Sigmoid colon (tissue), 6 donors: ENCODE measurements at regions not wholly inside any gene's neighbourhood (a gene's known extent, or its start where the extent isn't known, plus 50 kb on each side); places are given as distances from the start of the nearest gene placed in this dataset.

Experiments
- DNase-seq: peaks from one replicate; pipeline ENCODE4 v3.0.0-alpha.2; 2019
- H3K27ac ChIP-seq, 4 donors: fragments of 200-600 bp; sonication (generic); one replicate each; pipeline ENCODE4 v1.5.1; 2016 to 2019; ENCODE audit warnings: mild to moderate bottlenecking in 1 of 4
- H3K27me3 ChIP-seq, 3 donors: fragments of 200-600 bp; sonication (generic); one replicate each; pipeline ENCODE4 v1.5.1; 2019; ENCODE audit warnings: mild to moderate bottlenecking in 1 of 3
- H3K36me3 ChIP-seq, 4 donors: fragments of 200-600 bp; sonication (generic); one replicate each; pipeline ENCODE4 v1.5.1; 2016 to 2019
- H3K4me1 ChIP-seq, 4 donors: fragments of 200-600 bp; sonication (generic); one replicate each; pipeline ENCODE4 v1.5.1; 2017 to 2019
- H3K4me3 ChIP-seq, 4 donors: fragments of 200-600 bp; sonication (generic); one replicate each; pipeline ENCODE4 v1.5.1; 2017 to 2019; ENCODE audit warnings: mild to moderate bottlenecking in 2 of 4, moderate library complexity in 1 of 4
- H3K9me3 ChIP-seq, 4 donors: fragments of 200-600 bp in 3 of 4; sonication (generic) in 3 of 4; one replicate each; pipeline versions ENCODE4 v1.5.1 to v1.6.1; 2013 to 2019
- EP300 ChIP-seq, 4 donors: sonication (generic); formaldehyde crosslinking; IDR thresholded peaks; one replicate each; pipeline ENCODE4 v1.6.1; 2017; ENCODE audit warnings: antibody characterized with exemption in 4 of 4
- POLR2A ChIP-seq, 2 donors: fragments of 450-650 bp; IDR thresholded peaks; one replicate each; pipeline ENCODE4 v1.6.1; 2016; ENCODE audit warnings: antibody characterized with exemption in 2 of 2, mild to moderate bottlenecking in 2 of 2, moderate library complexity in 2 of 2
- POLR2AphosphoS5 ChIP-seq, 4 donors: sonication (generic); formaldehyde crosslinking; IDR thresholded peaks; one replicate each; pipeline ENCODE4 v1.6.1; 2017; ENCODE audit warnings: antibody characterized with exemption in 4 of 4
- WGBS, 2 donors: extraction: QIAGEN DNeasy Blood & Tissue Kit; methylation state at CpG; one replicate each; pipeline ENCODE4 v1.1.7; 2013; 5-methylcytosine and 5-hydroxymethylcytosine counted together
- intact Hi-C: fragments of 100-400 bp; cut with DNase I; formaldehyde crosslinking; loops from one replicate; pipeline ENCODE4 v1.15.1; 2023
- TF ChIP-seq, protein P1 (sequence below), 4 experiments: fragments of 450-650 bp in 3 of 4; fragments of 200-600 bp in 1 of 4; IDR thresholded peaks; one replicate each; pipeline ENCODE4 v1.5.1; 2016 to 2019; ENCODE audit warnings: antibody characterized with exemption in 4 of 4, mild to moderate bottlenecking in 3 of 4, moderate library complexity in 2 of 4
- donor health status: healthy with polysubstance abuse.
- donor health status: healthy.

DNA sequence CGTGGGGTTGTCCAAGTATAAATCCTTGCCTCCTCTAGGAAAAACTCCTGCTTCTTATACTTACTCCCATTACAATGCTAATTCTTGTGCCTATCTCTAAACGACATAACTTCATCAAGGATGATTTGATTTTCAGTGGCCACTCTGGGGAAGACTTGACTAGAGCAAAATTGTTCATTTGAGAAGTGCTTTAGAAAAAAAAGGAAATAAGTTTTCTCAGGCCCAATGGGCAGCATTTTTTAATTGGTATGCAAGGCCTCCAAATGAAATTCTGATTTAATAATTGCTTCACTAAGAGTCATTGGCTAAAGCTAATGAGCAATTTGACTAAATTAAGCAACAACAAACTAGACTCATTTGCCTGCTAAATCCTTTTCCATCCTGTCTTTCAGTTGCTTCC lies 496.1 kb downstream of the TSN start:
- Histone ChIP-seq H3K4me1 (no peaks in the 10 kb centered on the region), H3K9me3 (no peaks in the 10 kb centered on the region), H3K27ac (no peak overlapping the region), H3K4me3 (no peak overlapping the region), H3K36me3 (no peaks in the 10 kb centered on the region), H3K27me3 (no peaks in the 10 kb centered on the region)
- no peak for DNase-seq
- TF ChIP-seq EP300 (IDR thresholded peaks at IDR 0.05) (no peak), POLR2A (IDR thresholded peaks at IDR 0.05) (no peak), POLR2AphosphoS5 (IDR thresholded peaks at IDR 0.05) (no peak)
- TF ChIP-seq, protein P1, sequence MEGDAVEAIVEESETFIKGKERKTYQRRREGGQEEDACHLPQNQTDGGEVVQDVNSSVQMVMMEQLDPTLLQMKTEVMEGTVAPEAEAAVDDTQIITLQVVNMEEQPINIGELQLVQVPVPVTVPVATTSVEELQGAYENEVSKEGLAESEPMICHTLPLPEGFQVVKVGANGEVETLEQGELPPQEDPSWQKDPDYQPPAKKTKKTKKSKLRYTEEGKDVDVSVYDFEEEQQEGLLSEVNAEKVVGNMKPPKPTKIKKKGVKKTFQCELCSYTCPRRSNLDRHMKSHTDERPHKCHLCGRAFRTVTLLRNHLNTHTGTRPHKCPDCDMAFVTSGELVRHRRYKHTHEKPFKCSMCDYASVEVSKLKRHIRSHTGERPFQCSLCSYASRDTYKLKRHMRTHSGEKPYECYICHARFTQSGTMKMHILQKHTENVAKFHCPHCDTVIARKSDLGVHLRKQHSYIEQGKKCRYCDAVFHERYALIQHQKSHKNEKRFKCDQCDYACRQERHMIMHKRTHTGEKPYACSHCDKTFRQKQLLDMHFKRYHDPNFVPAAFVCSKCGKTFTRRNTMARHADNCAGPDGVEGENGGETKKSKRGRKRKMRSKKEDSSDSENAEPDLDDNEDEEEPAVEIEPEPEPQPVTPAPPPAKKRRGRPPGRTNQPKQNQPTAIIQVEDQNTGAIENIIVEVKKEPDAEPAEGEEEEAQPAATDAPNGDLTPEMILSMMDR (IDR thresholded peaks at IDR 0.05): no peak
- intact Hi-C loops: no loop called here
- WGBS, 2 donors: 53 to 76% methylated on average over 2 of the region's 2 CpGs

DNA sequence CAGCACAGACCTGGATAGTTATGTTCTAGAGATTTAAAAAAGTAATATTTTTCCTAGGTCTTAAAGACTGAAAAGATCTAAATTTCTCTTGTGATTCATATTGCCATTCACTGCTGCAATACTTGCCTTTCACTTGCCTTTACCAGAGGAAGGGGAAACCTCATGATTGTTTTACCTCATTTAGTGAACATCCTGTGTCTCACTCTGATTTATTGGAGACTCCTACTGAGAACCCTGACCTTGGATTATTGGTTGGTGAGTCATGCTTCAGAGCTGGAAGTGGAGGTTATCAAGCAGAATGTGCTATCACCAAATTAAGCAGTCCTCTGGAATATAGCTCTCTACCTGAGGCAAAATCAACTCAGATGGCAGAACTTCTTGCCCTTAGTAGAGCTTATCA lies 500.5 kb downstream of the TSN start:
- Histone ChIP-seq H3K36me3 (no peaks in the 10 kb centered on the region), H3K4me3 (no peak overlapping the region), H3K9me3 (no peaks in the 10 kb centered on the region), H3K4me1 (no peaks in the 10 kb centered on the region), H3K27me3 (no peaks in the 10 kb centered on the region), H3K27ac (no peak overlapping the region)
- intact Hi-C loops: no loop called here
- no peak for DNase-seq
- TF ChIP-seq EP300 (IDR thresholded peaks at IDR 0.05) (no peak), POLR2AphosphoS5 (IDR thresholded peaks at IDR 0.05) (no peak), POLR2A (IDR thresholded peaks at IDR 0.05) (no peak)
- TF ChIP-seq, protein P1 (IDR thresholded peaks at IDR 0.05): no peak

DNA sequence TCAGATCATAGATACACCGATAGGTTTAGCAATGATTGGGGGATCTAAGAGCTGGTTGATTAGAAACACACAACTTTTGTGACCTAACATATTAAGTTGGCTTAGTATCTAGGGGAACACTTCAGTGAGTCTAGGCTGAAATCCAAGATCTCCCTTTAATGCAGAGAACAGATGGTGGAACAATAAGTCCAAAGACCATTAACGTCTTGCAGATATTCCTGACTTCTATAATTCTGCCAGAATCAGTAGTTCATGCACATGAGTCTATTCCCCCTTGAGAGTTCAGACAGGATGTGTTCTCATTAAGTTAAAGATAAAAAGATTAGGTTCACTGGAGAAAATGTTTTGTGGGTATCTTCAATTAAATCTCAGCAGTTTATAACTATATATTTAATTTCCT lies 506.5 kb downstream of the TSN start:
- no peak for DNase-seq
- Histone ChIP-seq H3K27ac (no peak overlapping the region), H3K36me3 (no peaks in the 10 kb centered on the region), H3K4me3 (no peak overlapping the region), H3K27me3 (no peaks in the 10 kb centered on the region), H3K9me3 (no peaks in the 10 kb centered on the region), H3K4me1 (no peaks in the 10 kb centered on the region)
- 60 to 70% methylated on average over 2 of the region's 2 CpGs for WGBS, 2 donors
- intact Hi-C loops: no loop called here
- TF ChIP-seq EP300 (IDR thresholded peaks at IDR 0.05): no peak
- TF ChIP-seq POLR2A (IDR thresholded peaks at IDR 0.05): no peak
- TF ChIP-seq, protein P1 (IDR thresholded peaks at IDR 0.05): no peak
- TF ChIP-seq POLR2AphosphoS5 (IDR thresholded peaks at IDR 0.05): no peak

DNA sequence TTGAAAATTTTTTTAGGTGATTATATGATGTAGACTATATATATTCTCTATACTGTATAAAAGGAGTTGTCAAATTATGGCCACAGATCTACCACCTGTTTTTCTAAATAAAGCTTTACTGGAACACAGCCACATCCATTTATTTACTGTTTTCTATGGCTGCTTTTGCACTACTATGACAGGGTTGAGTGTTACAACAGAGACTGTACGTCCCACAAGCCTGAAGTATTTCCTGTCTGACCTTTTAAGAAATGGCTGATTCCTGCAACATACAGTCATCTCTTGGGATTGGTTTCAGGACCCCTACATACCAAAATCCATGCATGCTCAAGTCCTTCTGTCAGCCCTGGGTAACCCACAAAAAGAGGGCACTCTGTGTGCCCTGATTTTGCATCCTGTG lies 508.3 kb downstream of the TSN start:
- TF ChIP-seq EP300 (IDR thresholded peaks at IDR 0.05): no peak
- TF ChIP-seq, protein P1 (IDR thresholded peaks at IDR 0.05): no peak
- TF ChIP-seq POLR2A (IDR thresholded peaks at IDR 0.05): no peak
- no peak for TF ChIP-seq POLR2AphosphoS5 (IDR thresholded peaks at IDR 0.05)
- no peak for DNase-seq
- 42 to 59% methylated on average over 1 of the region's 1 CpG for WGBS, 2 donors
- no peaks in the 10 kb centered on the region for H3K9me3 ChIP-seq
- H3K27me3 ChIP-seq: no peaks in the 10 kb centered on the region
- H3K4me1 ChIP-seq: no peaks in the 10 kb centered on the region
- H3K4me3 ChIP-seq: no peak overlapping the region
- H3K36me3 ChIP-seq: no peaks in the 10 kb centered on the region
- H3K27ac ChIP-seq: no peak overlapping the region
- intact Hi-C loops: no loop called here

DNA sequence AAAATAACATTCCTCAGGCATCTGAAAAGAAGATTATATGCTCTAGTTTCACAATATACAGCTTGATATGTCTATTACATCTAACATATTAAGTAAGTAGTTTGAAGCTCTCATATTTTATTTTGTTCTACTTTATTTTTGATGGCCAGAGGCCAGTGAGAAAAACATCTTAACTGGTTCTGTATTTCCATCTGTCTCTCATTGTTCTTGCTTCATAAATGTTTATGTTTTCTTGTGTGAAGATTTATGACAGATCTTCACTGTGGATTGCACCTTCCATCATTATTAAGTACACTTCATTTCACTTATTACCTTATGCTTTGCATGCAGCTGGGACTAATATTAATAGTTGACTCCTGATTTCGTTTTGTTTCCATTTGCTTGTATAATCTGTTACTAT lies 511.2 kb downstream of the TSN start:
- Histone ChIP-seq H3K36me3 (no peaks in the 10 kb centered on the region), H3K4me1 (no peaks in the 10 kb centered on the region), H3K27me3 (no peaks in the 10 kb centered on the region), H3K27ac (no peak overlapping the region), H3K4me3 (no peak overlapping the region), H3K9me3 (no peaks in the 10 kb centered on the region)
- intact Hi-C loops: no loop called here
- DNase-seq: no peak
- TF ChIP-seq POLR2AphosphoS5 (IDR thresholded peaks at IDR 0.05) (no peak), EP300 (IDR thresholded peaks at IDR 0.05) (no peak), POLR2A (IDR thresholded peaks at IDR 0.05) (no peak)
- TF ChIP-seq, protein P1 (IDR thresholded peaks at IDR 0.05): no peak
- 5 to 44% methylated on average over 1 of the region's 1 CpG for WGBS, 2 donors
